Right ventricle myocardium inferior (tissue), 1 donor: ENCODE measurements at regions not wholly inside any gene's neighbourhood (a gene's known extent, or its start where the extent isn't known, plus 50 kb on each side); places are given as distances from the start of the nearest gene placed in this dataset.

Experiments used
- ATAC-seq: fragments of 200-7000 bp; cut with Tn5 transposase; one replicate; pipeline ENCODE4 v1.9.1; 2020; ENCODE audit warnings: mild to moderate bottlenecking, moderate library complexity
- DNase-seq: peaks from one replicate; pipeline ENCODE4 v3.0.0; 2021; ENCODE audit errors: missing footprints
- intact Hi-C: fragments of 100-400 bp; cut with DNase I; formaldehyde crosslinking; loops from one replicate; pipeline ENCODE4 v1.11.0; 2022
- donor health status: DM: no; HTN: yes; CAD: no; lungs with severe emphysema.

- intact Hi-C loops = no loop called here
- ATAC-seq = no peak
- no peak for DNase-seq
Measured at GRCh38 chr5:143870362-143870761, 58.4 kb downstream of the HMHB1 start.

- ATAC-seq (no peak), DNase-seq (no peak)
- intact Hi-C loops = no loop called here
Measured at GRCh38 chr5:143870871-143871632, 59.1 kb downstream of the HMHB1 start.

- ATAC-seq (no peak), DNase-seq (no peak)
- intact Hi-C loops = no loop called here
Measured at GRCh38 chr5:143871672-143872071, 59.7 kb downstream of the HMHB1 start.

GRCh38 chr5:143874312-143874711, 62.4 kb downstream of the HMHB1 start:
- intact Hi-C loops = no loop called here
- DNase-seq (no peak), ATAC-seq (no peak)

- no peak for ATAC-seq
- no peak for DNase-seq
- intact Hi-C loops = no loop called here
Measured at GRCh38 chr5:143877196-143877595, 65.2 kb downstream of the HMHB1 start.

GRCh38 chr5:143878430-143878829, 66.5 kb downstream of the HMHB1 start:
- intact Hi-C loops = no loop called here
- DNase-seq (no peak), ATAC-seq (no peak)

GRCh38 chr5:143879646-143880045, 67.7 kb downstream of the HMHB1 start:
- ATAC-seq = no peak
- DNase-seq = no peak
- intact Hi-C loops = no loop called here

GRCh38 chr5:143880178-143880577, 68.2 kb downstream of the HMHB1 start:
- DNase-seq (no peak), ATAC-seq (no peak)
- intact Hi-C loops = no loop called here

GRCh38 chr5:143882520-143882919, 70.6 kb downstream of the HMHB1 start:
- ATAC-seq (no peak), DNase-seq (no peak)
- intact Hi-C loops = no loop called here

GRCh38 chr5:143886096-143886495, 74.1 kb downstream of the HMHB1 start:
- ATAC-seq (no peak), DNase-seq (no peak)
- intact Hi-C loops = no loop called here

- peak; percentile 71 for DNase-seq
- peak; percentile 40 for ATAC-seq
- intact Hi-C loops = no loop called here
Measured at GRCh38 chr5:143886651-143887638, 75.0 kb downstream of the HMHB1 start.

GRCh38 chr5:143887903-143888665, 76.1 kb downstream of the HMHB1 start:
- DNase-seq (no peak), ATAC-seq (no peak)
- intact Hi-C loops = no loop called here

GRCh38 chr5:143888912-143889311, 77.0 kb downstream of the HMHB1 start:
- intact Hi-C loops = no loop called here
- ATAC-seq (no peak), DNase-seq (no peak)

- ATAC-seq = no peak
- intact Hi-C loops = no loop called here
- DNase-seq = no peak
Measured at GRCh38 chr5:143889986-143890385, 78.0 kb downstream of the HMHB1 start.

GRCh38 chr5:143890487-143890886, 78.5 kb downstream of the HMHB1 start:
- no peak for ATAC-seq
- intact Hi-C loops = no loop called here

GRCh38 chr5:143892271-143892670, 80.3 kb downstream of the HMHB1 start:
- intact Hi-C loops = no loop called here
- DNase-seq = no peak
- no peak for ATAC-seq

More at GRCh38 chr5:143890487-143890886, 78.5 kb downstream of the HMHB1 start:
- DNase-seq = no peak

GRCh38 chr5:143892908-143893307, 80.9 kb downstream of the HMHB1 start:
- ATAC-seq = no peak
- intact Hi-C loops = no loop called here
- DNase-seq = no peak

- no peak for DNase-seq
- intact Hi-C loops = no loop called here
- ATAC-seq = peak; percentile 63
Measured at GRCh38 chr5:143893638-143894037, 81.7 kb downstream of the HMHB1 start.

GRCh38 chr5:143896516-143896915, 84.6 kb downstream of the HMHB1 start:
- ATAC-seq = no peak
- DNase-seq = no peak

More at GRCh38 chr5:143896516-143896915, 84.6 kb downstream of the HMHB1 start:
- intact Hi-C loops = no loop called here
